ENCODE measurements at regions not wholly inside any gene's neighbourhood (a gene's known extent, or its start where the extent isn't known, plus 50 kb on each side); places are given as distances from the start of the nearest gene placed in this dataset.
"Not testable (repeated sequence)": the region's sequence is repeated elsewhere in the genome, so short reads cannot be mapped to it uniquely, and the experiment has no call there.

- no peak for DNase-seq
Observed at GRCh38 chr1:214864896-214865688, 217.4 kb upstream of the KCNK2 start.

GRCh38 chr1:214870426-214870825 lies 212.1 kb upstream of the KCNK2 start:
- not testable (repeated sequence) for DNase-seq

GRCh38 chr1:214880956-214881355 lies 201.6 kb upstream of the KCNK2 start:
- no peak for DNase-seq

- no peak for DNase-seq
Observed at GRCh38 chr1:214882616-214883015, 199.9 kb upstream of the KCNK2 start.

- DNase-seq = no peak
Observed at GRCh38 chr1:214895011-214895600, 187.4 kb upstream of the KCNK2 start.

GRCh38 chr1:214896921-214897320 lies 185.6 kb upstream of the KCNK2 start:
- no peak for DNase-seq

GRCh38 chr1:214897581-214897980 lies 185.0 kb upstream of the KCNK2 start:
- DNase-seq = no peak

GRCh38 chr1:214898161-214898560 lies 184.4 kb upstream of the KCNK2 start:
- no peak for DNase-seq

- DNase-seq = no peak
Observed at GRCh38 chr1:214898718-214899117, 183.8 kb upstream of the KCNK2 start.

GRCh38 chr1:214899908-214900460 lies 182.6 kb upstream of the KCNK2 start:
- DNase-seq = no peak

- no peak for DNase-seq
Observed at GRCh38 chr1:214900590-214900989, 181.9 kb upstream of the KCNK2 start.

GRCh38 chr1:214901718-214902117 lies 180.8 kb upstream of the KCNK2 start:
- no peak for DNase-seq

- DNase-seq = no peak
Observed at GRCh38 chr1:214902636-214903320, 179.8 kb upstream of the KCNK2 start.

- DNase-seq = no peak
Observed at GRCh38 chr1:214912127-214912526, 170.4 kb upstream of the KCNK2 start.

GRCh38 chr1:214913966-214914365 lies 168.6 kb upstream of the KCNK2 start:
- no peak for DNase-seq

GRCh38 chr1:214917081-214917635 lies 165.4 kb upstream of the KCNK2 start:
- no peak for DNase-seq

- DNase-seq = no peak
Observed at GRCh38 chr1:214918745-214919144, 163.8 kb upstream of the KCNK2 start.

GRCh38 chr1:214920337-214920736 lies 162.2 kb upstream of the KCNK2 start:
- DNase-seq = no peak

GRCh38 chr1:214923278-214923915 lies 159.1 kb upstream of the KCNK2 start:
- DNase-seq = no peak

- DNase-seq = no peak
Observed at GRCh38 chr1:214927796-214928195, 154.7 kb upstream of the KCNK2 start.

GRCh38 chr1:214928574-214928973 lies 154.0 kb upstream of the KCNK2 start:
- DNase-seq = no peak

GRCh38 chr1:214933375-214933774 lies 149.2 kb upstream of the KCNK2 start:
- DNase-seq = no peak

GRCh38 chr1:214934045-214934444 lies 148.5 kb upstream of the KCNK2 start:
- DNase-seq = no peak

Data from activated CD4-positive, alpha-beta T cell treated with anti-CD3 and anti-CD28 coated beads, Interleukin-2, amount 50 U/mL, for 16 hours (primary cell).